ENCODE measurements at regions not wholly inside any gene's neighbourhood (a gene's known extent, or its start where the extent isn't known, plus 50 kb on each side); places are given as distances from the start of the nearest gene placed in this dataset.
A peak's percentile ranks its signal among the peaks of the same experiment; 100 is the strongest.

DNA sequence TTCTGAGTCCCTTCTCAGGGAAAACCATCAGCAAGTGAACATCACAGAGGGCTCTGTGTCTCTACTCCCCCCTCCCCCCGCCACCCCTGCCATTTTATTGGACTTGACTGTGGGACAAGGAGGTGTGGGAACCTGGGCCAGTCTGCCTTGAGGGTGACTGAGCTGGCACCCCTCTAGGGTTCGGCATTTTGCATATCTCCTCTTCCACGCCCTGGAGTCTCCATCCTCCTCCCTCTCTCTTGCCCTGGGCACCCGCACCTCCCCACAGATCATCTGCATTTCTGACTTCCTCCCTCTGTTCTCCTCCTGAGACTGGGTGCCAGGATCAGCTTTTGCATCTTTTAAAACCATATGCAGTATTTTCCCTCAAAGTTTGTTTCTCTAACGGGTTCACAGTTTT is 107.1 kb upstream of the ERRFI1 start:
- no peak for DNase-seq (ENCODE audit: low spot score)
- no peaks in the 10 kb centered on the region for H3K36me3 ChIP-seq (ENCODE audit: control insufficient read depth in 4 of 4, insufficient read depth in 3 of 4, low read depth in 1 of 4, low read length in 3 of 4)
- WGBS = 53% methylated on average over 5 of the region's 5 CpGs
- no peaks in the 10 kb centered on the region for H3K9me3 ChIP-seq (ENCODE audit: control insufficient read depth in 4 of 4, low read length in 3 of 4)
- peaks cover 4 to 11% (median 6%) of the 10 kb centered on the region in 4 donors for H3K4me1 ChIP-seq (ENCODE audit: control insufficient read depth in 4 of 4, insufficient read depth in 4 of 4, low read length in 3 of 4)
- H3K27me3 ChIP-seq (ENCODE audit: control insufficient read depth in 4 of 4, insufficient read depth in 4 of 4, low read length in 3 of 4) = no peaks in the 10 kb centered on the region
- TF ChIP-seq HNF4A (conservative IDR thresholded peaks at IDR 0.05) (no peak), FOXA2 (IDR thresholded peaks at IDR 0.05) (no peak), FOXA1 (IDR thresholded peaks at IDR 0.05) (no peak), EGR1 (IDR thresholded peaks at IDR 0.05; ENCODE audit: low read depth in 2 of 2) (no peak), SP1 (IDR thresholded peaks at IDR 0.05) (no peak), HNF4G (IDR thresholded peaks at IDR 0.05) (no peak), NR2F2 (IDR thresholded peaks at IDR 0.05) (no peak), YY1 (IDR thresholded peaks at IDR 0.05) (no peak), TAF1 (conservative IDR thresholded peaks at IDR 0.05) (no peak), JUND (IDR thresholded peaks at IDR 0.05) (no peak), RXRA (IDR thresholded peaks at IDR 0.05) (no peak)
- TF ChIP-seq, protein P1, sequence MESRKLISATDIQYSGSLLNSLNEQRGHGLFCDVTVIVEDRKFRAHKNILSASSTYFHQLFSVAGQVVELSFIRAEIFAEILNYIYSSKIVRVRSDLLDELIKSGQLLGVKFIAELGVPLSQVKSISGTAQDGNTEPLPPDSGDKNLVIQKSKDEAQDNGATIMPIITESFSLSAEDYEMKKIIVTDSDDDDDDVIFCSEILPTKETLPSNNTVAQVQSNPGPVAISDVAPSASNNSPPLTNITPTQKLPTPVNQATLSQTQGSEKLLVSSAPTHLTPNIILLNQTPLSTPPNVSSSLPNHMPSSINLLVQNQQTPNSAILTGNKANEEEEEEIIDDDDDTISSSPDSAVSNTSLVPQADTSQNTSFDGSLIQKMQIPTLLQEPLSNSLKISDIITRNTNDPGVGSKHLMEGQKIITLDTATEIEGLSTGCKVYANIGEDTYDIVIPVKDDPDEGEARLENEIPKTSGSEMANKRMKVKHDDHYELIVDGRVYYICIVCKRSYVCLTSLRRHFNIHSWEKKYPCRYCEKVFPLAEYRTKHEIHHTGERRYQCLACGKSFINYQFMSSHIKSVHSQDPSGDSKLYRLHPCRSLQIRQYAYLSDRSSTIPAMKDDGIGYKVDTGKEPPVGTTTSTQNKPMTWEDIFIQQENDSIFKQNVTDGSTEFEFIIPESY (IDR thresholded peaks at IDR 0.05) = no peak
- TF ChIP-seq, protein P2, sequence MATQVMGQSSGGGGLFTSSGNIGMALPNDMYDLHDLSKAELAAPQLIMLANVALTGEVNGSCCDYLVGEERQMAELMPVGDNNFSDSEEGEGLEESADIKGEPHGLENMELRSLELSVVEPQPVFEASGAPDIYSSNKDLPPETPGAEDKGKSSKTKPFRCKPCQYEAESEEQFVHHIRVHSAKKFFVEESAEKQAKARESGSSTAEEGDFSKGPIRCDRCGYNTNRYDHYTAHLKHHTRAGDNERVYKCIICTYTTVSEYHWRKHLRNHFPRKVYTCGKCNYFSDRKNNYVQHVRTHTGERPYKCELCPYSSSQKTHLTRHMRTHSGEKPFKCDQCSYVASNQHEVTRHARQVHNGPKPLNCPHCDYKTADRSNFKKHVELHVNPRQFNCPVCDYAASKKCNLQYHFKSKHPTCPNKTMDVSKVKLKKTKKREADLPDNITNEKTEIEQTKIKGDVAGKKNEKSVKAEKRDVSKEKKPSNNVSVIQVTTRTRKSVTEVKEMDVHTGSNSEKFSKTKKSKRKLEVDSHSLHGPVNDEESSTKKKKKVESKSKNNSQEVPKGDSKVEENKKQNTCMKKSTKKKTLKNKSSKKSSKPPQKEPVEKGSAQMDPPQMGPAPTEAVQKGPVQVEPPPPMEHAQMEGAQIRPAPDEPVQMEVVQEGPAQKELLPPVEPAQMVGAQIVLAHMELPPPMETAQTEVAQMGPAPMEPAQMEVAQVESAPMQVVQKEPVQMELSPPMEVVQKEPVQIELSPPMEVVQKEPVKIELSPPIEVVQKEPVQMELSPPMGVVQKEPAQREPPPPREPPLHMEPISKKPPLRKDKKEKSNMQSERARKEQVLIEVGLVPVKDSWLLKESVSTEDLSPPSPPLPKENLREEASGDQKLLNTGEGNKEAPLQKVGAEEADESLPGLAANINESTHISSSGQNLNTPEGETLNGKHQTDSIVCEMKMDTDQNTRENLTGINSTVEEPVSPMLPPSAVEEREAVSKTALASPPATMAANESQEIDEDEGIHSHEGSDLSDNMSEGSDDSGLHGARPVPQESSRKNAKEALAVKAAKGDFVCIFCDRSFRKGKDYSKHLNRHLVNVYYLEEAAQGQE (IDR thresholded peaks at IDR 0.05) = no peak
- TF ChIP-seq, protein P3, sequence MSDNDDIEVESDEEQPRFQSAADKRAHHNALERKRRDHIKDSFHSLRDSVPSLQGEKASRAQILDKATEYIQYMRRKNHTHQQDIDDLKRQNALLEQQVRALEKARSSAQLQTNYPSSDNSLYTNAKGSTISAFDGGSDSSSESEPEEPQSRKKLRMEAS (IDR thresholded peaks at IDR 0.05) = no peak
- TF ChIP-seq, protein P4, sequence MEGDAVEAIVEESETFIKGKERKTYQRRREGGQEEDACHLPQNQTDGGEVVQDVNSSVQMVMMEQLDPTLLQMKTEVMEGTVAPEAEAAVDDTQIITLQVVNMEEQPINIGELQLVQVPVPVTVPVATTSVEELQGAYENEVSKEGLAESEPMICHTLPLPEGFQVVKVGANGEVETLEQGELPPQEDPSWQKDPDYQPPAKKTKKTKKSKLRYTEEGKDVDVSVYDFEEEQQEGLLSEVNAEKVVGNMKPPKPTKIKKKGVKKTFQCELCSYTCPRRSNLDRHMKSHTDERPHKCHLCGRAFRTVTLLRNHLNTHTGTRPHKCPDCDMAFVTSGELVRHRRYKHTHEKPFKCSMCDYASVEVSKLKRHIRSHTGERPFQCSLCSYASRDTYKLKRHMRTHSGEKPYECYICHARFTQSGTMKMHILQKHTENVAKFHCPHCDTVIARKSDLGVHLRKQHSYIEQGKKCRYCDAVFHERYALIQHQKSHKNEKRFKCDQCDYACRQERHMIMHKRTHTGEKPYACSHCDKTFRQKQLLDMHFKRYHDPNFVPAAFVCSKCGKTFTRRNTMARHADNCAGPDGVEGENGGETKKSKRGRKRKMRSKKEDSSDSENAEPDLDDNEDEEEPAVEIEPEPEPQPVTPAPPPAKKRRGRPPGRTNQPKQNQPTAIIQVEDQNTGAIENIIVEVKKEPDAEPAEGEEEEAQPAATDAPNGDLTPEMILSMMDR (IDR thresholded peaks at IDR 0.05; ENCODE audit: low read depth, low read length, missing input control) = no peak
- TF ChIP-seq, protein P5, sequence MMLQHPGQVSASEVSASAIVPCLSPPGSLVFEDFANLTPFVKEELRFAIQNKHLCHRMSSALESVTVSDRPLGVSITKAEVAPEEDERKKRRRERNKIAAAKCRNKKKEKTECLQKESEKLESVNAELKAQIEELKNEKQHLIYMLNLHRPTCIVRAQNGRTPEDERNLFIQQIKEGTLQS (IDR thresholded peaks at IDR 0.05) = no peak
- H3K27ac ChIP-seq (ENCODE audit: low read depth in 1 of 2, low read length in 2 of 2) = peak overlapping the region in 1 of 2 donors; percentile 43
- H3K9ac ChIP-seq (ENCODE audit: low read depth in 1 of 2, low read length in 2 of 2) = peak overlapping the region in 1 of 2 donors; percentile 39
- no peak overlapping the region for H3K4me3 ChIP-seq (ENCODE audit: low read depth in 1 of 3, low read length in 3 of 3)

DNA sequence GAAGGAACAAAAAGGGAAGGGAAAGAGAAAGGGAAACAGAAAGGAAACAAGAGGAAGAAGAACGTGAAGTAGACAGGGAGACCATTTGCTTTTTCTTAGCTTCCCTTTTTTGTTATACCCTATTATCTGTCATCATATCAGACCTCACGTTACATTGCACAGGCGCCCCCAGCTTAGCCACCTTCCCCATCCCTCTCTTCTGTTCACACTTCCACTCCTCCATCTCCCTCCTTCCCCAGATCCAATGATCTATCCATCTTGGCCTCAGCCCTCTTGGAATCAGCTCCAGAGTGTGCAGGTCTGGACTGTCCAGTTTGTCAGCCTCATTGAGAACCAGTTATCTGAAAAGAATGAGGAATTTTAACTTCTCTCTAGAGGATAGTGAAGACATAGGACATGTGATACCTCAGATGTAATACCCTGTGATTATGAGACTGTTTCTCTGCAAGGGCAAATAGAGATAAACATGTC is 101.1 kb upstream of the ERRFI1 start:
- H3K27ac ChIP-seq (ENCODE audit: low read depth in 1 of 2, low read length in 2 of 2) = no peak overlapping the region

More for the DNA sequence above, 101.1 kb upstream of the ERRFI1 start:
- H3K4me3 ChIP-seq (ENCODE audit: low read depth in 1 of 3, low read length in 3 of 3) = no peak overlapping the region
- H3K9ac ChIP-seq (ENCODE audit: low read depth in 1 of 2, low read length in 2 of 2) = no peak overlapping the region
- 89% methylated on average over 3 of the region's 3 CpGs for WGBS
- no peaks in the 10 kb centered on the region for H3K36me3 ChIP-seq (ENCODE audit: control insufficient read depth in 4 of 4, insufficient read depth in 3 of 4, low read depth in 1 of 4, low read length in 3 of 4)
- peaks cover 0 to 3% (median 0%) of the 10 kb centered on the region in 4 donors for H3K9me3 ChIP-seq (ENCODE audit: control insufficient read depth in 4 of 4, low read length in 3 of 4)
- no peaks in the 10 kb centered on the region for H3K27me3 ChIP-seq (ENCODE audit: control insufficient read depth in 4 of 4, insufficient read depth in 4 of 4, low read length in 3 of 4)
- DNase-seq (ENCODE audit: low spot score) = no peak
- H3K4me1 ChIP-seq (ENCODE audit: control insufficient read depth in 4 of 4, insufficient read depth in 4 of 4, low read length in 3 of 4) = peaks cover 0 to under 1% (median 0%) of the 10 kb centered on the region in 4 donors
- no peak for TF ChIP-seq TAF1 (conservative IDR thresholded peaks at IDR 0.05)
- TF ChIP-seq YY1 (IDR thresholded peaks at IDR 0.05) = peak; percentile 29
